ENCODE measurements at regions not wholly inside any gene's neighbourhood (a gene's known extent, or its start where the extent isn't known, plus 50 kb on each side); places are given as distances from the start of the nearest gene placed in this dataset.

GRCh38 chr3:109563149-109563548, 225.8 kb upstream of the DPPA4 start:
- Mint-ChIP-seq H3K4me3 (no peak overlapping the region), H3K4me1 (no peaks in the 10 kb centered on the region), H3K27me3 (ENCODE audit: low read depth) (no peaks in the 10 kb centered on the region), H3K27ac (no peak overlapping the region), H3K9me3 (peaks cover 35% of the 10 kb centered on the region), H3K36me3 (peaks cover 14% of the 10 kb centered on the region)
- TF ChIP-seq CTCF (IDR thresholded peaks at IDR 0.05; ENCODE audit: unreplicated experiment): no peak
- DNase-seq (ENCODE audit: low spot score in 2 of 2, unreplicated experiment in 2 of 2): no peak

DNA sequence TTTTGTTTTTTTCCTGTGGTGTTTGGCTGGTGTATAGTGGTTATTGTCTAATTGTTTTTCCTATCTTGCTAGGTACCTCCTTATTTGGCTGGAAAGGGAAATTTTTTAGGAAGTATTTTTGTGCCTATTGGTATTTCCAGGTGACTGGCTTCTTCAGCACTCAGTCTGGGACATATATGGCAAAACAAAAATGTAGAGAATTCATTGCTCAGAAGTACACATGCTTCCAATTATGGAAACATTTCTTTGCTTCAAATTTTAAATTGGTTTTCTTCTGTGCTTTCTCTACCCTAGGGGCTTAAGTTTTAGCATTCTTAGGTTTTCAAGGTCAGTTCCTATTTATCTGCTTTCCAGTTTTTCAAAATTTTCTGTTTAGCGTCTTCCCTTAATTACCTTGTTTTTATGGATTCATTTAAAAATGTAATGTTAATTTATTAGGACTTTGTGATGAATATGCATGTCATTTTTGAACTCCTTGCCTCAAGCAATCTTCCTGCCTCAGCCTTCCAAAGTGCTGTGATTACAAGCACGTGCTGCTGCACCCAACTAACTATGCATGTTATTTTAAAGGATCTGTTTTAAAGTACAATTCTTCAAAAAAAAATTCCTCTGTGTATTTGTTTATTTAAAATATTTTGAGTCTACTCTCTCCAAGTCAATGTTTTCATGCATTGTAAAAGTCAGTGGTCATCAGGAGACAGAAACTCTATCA, 231.9 kb upstream of the DPPA4 start:
- H3K27ac Mint-ChIP-seq: peak overlapping the region; percentile 82
- no peak for DNase-seq (ENCODE audit: low spot score in 2 of 2, unreplicated experiment in 2 of 2)
- peaks cover 23% of the 10 kb centered on the region for H3K9me3 Mint-ChIP-seq
- peaks cover 10% of the 10 kb centered on the region for H3K36me3 Mint-ChIP-seq
- H3K4me3 Mint-ChIP-seq: no peak overlapping the region
- TF ChIP-seq CTCF (IDR thresholded peaks at IDR 0.05; ENCODE audit: unreplicated experiment): no peak
- peaks cover 26% of the 10 kb centered on the region for H3K4me1 Mint-ChIP-seq
- H3K27me3 Mint-ChIP-seq (ENCODE audit: low read depth): no peaks in the 10 kb centered on the region

- TF ChIP-seq CTCF (IDR thresholded peaks at IDR 0.05; ENCODE audit: unreplicated experiment): no peak
- no peaks in the 10 kb centered on the region for H3K27me3 Mint-ChIP-seq (ENCODE audit: low read depth)
- H3K36me3 Mint-ChIP-seq: peaks cover 10% of the 10 kb centered on the region
- peak overlapping the region; percentile 28 for H3K27ac Mint-ChIP-seq
- peaks cover 23% of the 10 kb centered on the region for H3K9me3 Mint-ChIP-seq
- no peak for DNase-seq (ENCODE audit: low spot score in 2 of 2, unreplicated experiment in 2 of 2)
- H3K4me3 Mint-ChIP-seq: no peak overlapping the region
- H3K4me1 Mint-ChIP-seq: peaks cover 26% of the 10 kb centered on the region
Measured at GRCh38 chr3:109570408-109570807, 233.1 kb upstream of the DPPA4 start.

GRCh38 chr3:109572301-109572700, 235.0 kb upstream of the DPPA4 start:
- no peaks in the 10 kb centered on the region for H3K27me3 Mint-ChIP-seq (ENCODE audit: low read depth)
- no peak overlapping the region for H3K4me3 Mint-ChIP-seq
- H3K27ac Mint-ChIP-seq: no peak overlapping the region
- peaks cover 14% of the 10 kb centered on the region for H3K9me3 Mint-ChIP-seq
- H3K4me1 Mint-ChIP-seq: peaks cover 26% of the 10 kb centered on the region
- no peak for DNase-seq (ENCODE audit: low spot score in 2 of 2, unreplicated experiment in 2 of 2)
- TF ChIP-seq CTCF (IDR thresholded peaks at IDR 0.05; ENCODE audit: unreplicated experiment): no peak
- H3K36me3 Mint-ChIP-seq: peaks cover 12% of the 10 kb centered on the region

DNA sequence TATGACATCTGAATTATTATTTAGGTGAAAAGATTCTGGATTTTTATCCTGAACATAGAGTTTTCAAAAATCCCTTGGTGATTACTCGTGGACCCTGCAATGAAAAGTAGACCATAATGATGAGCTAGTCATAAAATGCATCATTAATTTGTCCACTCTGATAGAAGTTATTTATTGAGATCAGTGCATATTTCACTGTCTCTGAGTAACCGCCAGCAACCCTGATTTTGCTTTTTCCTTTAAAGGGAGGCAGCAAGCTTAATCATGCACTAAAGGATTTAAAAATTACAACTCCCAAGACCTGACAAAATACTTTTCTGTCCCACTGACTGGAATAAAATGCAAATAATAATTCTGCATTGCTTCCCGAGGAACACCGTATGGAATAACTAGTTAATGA, 259.6 kb upstream of the DPPA4 start:
- TF ChIP-seq CTCF (IDR thresholded peaks at IDR 0.05; ENCODE audit: unreplicated experiment): no peak
- peaks cover 26% of the 10 kb centered on the region for H3K4me1 Mint-ChIP-seq
- no peak overlapping the region for H3K4me3 Mint-ChIP-seq

More for the DNA sequence above, 259.6 kb upstream of the DPPA4 start:
- no peaks in the 10 kb centered on the region for H3K27me3 Mint-ChIP-seq (ENCODE audit: low read depth)
- peaks cover 5% of the 10 kb centered on the region for H3K36me3 Mint-ChIP-seq
- DNase-seq (ENCODE audit: low spot score in 2 of 2, unreplicated experiment in 2 of 2): no peak
- H3K27ac Mint-ChIP-seq: no peak overlapping the region
- H3K9me3 Mint-ChIP-seq: peaks cover 29% of the 10 kb centered on the region
